SHP77 treated with DMSO at 0.1 percent for 48 hours (cell line): ENCODE measurements at regions not wholly inside any gene's neighbourhood (a gene's known extent, or its start where the extent isn't known, plus 50 kb on each side); places are given as distances from the start of the nearest gene placed in this dataset.

ENCODE experiments used
- DNase-seq: peaks from one replicate; lab custom pipeline; 2025; lab: John Stamatoyannopoulos, UW

DNA sequence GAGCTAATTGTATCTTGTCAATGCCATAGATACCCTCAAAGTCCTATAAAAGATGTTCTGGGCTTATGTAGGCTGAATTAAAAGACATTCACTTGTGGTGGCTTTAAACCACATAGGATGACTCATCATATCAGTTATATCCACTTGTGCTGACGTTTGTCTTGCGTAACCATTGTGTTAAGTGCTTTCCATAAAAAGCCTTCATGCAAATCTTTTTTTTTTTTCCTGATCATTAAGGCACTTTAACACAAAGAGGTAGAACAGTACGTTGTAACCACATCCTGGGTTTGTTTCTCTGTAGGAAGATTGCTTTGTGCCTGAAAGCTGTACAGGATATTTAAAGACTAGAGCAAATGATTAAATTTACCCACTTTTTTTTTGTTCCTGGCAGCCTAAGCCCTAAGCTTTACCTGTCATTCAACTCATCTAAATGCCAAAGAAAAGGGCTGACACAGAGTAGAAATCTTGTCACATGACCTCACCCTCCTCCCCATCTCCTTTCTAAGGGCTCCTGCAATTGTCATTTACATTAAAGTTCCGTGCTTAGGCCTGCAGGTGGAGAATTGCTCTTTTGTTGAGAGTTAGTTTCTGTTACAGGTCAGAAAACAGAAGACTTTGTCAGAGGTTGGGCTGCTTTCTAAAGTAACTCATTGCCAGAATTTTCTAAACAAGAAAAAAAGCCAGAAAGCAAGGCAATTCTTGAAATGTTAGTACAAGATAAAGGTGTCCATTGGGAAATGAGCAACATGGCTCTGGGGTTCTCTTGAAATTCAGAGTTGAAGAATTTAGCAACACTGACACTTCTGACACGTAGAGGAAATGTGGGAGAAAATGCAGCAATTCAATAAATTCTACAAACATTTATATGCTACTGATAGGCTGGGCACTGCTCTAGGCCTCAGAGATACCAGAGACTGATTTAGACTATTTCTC lies 555.6 kb downstream of the PPARGC1A start:
- peak; percentile 78 for DNase-seq

DNA sequence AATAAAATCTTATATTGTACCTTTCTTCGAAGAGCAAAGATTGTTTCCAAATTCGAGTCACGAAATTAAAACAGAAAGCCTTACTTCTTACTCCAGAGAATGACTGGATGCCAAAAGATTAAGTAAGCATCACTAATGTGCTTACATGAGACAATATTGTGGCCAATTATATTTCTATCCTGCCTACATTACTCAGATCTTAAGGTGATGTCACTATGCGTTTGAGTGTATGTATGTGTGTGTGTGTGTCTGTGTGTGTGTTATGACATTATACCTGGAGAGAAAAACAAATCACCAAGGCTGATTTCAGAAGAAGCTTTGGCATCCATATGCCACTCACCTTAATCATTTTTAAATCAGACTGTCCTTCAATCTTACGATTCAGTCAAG lies 556.3 kb downstream of the PPARGC1A start:
- DNase-seq: no peak

DNA sequence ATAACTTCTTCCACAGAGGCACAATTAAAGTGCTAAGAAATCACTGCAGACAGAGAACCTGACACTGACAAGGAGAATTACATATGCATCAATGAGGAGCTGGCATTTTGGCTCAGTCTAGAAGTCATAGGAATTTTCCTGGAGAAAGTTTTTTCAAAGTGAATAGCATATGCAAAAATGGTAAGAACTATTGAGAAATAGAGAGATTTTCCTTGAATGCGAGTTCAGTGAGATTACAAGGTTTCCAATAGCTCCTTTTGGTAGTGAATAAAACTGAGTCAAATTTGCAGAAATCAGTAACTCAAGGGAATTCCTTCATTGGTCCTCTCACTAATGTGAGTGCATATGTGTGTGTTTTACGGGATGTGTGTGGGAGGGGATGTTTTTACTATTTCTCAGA lies 557.5 kb downstream of the PPARGC1A start:
- DNase-seq: no peak

DNA sequence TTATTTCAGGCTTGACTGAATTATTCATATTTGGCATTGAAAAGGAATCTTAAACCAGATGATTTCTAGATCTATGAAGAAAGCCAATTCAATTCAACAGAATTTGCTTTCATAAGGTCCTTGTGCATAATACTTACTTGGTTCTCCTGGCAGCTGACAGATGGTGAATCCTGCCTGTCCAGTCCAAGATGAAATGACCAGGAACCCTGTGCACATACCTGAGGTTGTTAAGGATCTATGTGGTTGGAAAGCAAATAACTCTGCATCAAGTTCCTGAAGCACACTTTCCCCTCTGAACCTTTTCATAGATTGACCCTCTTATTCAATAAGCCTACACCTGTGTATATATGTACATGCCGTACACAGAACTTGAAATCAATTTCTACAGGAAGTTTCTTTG lies 562.7 kb downstream of the PPARGC1A start:
- DNase-seq: no peak

DNA sequence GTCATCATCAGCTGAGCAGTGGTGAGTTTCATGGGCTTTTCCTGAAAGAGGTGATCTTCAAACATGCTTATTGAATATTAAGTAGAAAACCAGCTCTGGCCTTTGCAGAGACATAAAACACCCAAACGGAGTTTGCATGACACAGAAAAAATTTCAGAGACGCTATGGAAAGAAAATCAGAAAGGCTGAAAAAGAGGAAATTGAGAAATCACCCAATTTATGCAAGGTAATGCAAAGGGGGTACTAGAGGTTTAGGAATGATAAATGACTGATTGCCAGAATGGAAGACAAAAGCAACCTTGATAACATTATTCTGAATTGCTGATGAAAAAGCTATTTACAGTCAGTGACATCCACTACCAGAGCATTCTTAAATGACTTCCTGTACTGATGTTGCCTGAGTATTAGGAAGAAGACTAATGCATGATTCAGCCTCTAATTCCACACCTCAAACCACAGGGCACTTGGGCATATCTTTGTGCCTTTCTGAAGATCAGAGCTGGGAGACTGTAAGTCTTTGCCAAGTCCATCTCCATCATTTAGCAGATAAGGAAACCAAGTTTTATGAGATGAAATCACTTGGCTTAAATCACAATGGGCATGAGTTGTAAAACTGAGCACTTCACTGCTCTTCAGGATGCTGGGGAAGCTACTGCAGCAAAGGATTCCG lies 565.7 kb downstream of the PPARGC1A start:
- DNase-seq: no peak

DNA sequence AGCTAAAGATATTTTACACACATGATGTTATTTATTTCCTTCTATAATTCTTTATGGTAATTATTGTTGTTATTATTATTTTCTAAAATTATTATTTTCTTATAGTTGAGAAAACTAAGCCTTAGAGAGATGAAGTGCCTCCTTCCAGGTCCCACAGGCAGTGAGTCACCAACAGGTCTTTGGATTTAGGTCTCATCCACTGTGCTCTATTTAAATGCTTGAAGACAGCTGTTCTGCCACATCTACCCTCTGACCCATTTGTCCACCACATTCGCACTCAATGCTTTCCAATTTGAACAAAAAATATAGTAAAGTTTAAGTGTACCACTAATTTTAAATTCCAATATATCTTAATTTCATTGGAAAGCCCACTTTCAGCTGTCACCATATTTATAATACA lies 566.4 kb downstream of the PPARGC1A start:
- DNase-seq: no peak

DNA sequence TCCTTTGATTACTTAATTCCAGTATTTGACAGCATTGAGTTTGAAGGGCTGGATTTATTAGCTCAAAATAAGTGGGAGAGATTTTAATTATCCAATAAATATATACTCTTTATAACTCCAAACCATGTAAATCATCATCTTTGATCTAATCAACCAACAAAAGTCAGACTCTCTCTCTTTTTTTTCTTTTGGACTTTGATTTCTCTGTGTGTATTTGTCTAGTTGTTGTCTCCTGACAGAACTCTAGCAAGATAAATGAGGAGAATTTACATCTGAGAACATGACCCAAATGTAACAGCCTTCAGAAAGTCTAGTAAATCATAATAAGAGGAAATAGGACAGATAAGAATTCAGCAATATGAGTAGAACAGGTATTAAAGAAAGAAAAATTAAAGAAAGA lies 567.1 kb downstream of the PPARGC1A start:
- DNase-seq: no peak

DNA sequence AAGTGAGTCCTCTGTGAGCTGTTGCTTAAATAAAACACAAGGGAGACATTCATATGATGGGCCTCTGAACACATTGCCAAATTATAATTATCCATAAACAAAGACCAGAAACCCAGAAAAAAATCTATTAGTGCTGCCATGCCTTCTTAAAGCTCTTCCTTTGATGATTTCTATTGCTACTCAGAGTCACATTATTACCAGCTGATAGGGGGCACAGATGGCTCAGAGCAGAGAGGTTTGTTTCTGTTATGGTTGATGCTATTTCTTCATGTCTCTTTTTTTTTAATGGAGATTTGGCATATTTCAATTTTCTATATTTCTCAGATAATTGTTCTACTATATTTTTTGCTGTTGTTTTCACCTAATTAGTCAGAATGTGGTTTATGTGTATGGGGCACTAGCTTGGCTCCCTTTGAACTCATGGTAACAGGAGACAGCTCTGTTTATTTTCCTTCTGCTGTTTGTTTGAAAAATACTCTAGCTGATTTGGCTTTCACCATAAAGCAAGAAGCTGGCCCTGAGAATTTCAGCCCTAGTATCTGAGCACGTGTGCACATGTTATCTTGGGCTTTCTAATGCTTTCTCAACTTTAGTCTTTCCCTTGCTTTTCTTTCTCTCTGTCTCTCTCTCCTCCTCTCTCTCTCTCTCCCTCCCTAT lies 568.8 kb downstream of the PPARGC1A start:
- no peak for DNase-seq

DNA sequence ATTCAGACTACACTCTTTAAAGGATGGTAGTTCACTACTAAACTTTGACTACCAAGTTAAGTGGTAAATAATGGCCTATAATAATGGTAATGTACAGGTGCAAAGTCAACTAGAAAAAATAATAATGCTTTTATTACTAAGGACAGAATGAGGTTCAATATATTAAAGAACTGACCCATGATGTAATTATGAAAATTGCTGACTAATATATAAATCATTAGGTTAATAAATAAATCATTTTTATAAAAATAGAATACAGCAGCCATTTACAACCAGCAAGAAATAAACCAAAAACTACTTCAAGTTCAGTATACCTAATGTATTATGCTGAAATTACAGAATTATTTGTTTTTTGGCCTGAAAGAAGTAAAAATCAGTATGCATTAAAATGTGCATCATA lies 577.2 kb downstream of the PPARGC1A start:
- no peak for DNase-seq

DNA sequence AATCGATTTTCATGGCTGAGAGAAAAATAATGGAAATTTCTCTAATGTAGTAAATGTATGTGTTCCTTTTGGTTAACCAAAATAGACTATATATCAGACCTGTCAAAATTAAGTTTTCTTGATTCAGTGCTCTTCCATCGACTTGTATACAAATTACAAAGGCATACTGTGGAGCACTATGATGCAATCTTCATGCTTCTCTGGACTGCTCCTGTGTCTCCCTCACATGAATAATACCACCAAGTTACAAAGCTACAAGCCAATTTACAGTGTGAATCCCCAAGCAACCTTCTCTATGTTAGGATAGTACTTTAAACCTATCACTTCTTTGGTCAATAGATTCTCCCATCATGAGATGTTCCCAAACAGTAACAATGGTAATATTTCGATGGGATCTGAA lies 577.9 kb downstream of the PPARGC1A start:
- no peak for DNase-seq

DNA sequence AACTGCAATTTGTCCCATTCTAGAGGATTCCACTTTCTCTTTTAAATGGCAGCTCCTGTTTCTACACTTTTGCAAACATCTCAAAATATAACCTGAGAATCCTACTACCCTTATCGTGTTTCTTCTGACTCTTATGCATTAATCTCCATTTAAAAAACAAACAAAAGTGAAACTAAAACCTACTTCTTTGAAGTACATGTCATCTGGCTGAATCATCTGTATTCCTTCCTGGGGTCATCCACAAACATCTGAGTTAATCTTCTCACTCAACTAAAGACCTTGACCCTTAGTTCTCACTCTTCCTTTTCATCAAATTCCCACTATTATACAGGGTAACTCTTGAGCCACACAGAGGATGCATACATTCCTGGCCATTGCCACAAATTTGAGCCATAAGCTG lies 584.8 kb downstream of the PPARGC1A start:
- no peak for DNase-seq

DNA sequence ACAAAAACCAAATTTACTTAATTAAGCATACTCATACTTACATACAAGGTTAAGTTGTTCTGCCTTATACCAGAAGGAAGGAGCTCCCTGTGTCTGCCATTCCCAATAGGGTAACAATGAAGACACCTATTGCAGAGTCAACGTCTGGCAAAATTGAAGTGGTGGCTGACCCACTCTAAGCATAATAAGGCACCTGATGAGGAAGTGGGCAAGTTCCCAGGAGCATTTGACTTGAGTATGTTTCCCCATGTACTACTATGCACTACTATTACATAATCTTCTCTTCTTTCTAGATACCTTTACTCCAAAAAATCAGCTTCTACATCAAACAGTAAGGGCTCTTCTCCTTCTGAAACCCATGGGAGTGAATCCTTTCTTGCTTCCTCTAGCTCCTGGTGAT lies 591.5 kb downstream of the PPARGC1A start:
- DNase-seq: no peak

DNA sequence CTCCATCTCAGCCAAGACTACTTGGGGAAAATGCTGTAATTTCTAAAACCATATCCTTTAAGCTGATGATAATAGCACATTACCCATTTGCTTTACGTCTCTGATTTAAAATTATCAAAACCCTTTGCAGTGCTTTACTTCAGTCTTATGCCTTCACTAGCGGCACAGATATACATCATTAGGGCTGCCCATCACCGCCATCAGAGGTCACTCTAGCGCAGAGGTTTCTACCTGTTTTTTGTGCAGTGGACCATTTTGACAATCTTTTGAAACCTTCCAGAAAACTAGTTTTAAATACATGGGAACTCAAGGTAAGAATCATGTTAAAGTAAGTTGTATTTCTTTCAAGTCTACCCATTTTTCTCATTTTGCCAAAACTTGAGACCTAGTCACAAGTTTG lies 592.5 kb downstream of the PPARGC1A start:
- no peak for DNase-seq

DNA sequence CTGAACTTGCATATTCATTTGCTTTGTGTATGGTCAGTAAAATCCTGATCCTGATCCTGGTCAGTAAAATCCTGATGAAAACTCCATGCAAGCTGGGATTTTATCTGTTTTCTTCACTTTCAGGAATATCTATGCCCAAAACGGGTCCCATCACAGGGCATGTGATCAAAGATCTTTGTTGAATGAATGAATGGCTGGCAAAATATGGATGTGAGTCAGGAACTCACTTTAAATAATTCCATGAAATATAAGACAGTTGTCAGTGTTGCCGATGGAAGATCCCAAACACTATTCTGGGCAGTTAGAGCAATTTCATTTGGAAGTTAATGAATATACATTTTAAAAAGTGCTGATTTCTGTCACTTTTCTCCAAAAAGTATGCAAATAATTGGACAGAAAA lies 598.4 kb downstream of the GBA3 start:
- DNase-seq: no peak

DNA sequence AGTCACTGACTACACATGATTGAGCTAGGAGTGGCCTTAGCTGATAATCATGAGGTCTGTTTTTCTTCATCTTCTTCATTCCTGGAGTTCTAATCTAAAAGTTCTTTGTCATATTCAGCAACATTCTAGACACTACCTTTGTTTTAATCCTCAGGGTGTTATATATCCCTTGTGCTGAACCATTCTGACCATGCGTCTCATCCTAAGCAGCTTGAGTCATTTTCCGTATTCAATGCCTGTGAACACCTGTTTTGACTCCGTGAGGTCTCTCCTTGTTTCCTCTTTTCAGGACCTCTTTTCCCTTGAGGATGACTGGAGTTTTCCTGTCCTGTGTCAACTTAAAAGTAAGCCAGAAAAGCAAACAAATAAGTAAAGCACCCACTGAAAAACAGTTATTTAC lies 597.9 kb downstream of the GBA3 start:
- DNase-seq: no peak

DNA sequence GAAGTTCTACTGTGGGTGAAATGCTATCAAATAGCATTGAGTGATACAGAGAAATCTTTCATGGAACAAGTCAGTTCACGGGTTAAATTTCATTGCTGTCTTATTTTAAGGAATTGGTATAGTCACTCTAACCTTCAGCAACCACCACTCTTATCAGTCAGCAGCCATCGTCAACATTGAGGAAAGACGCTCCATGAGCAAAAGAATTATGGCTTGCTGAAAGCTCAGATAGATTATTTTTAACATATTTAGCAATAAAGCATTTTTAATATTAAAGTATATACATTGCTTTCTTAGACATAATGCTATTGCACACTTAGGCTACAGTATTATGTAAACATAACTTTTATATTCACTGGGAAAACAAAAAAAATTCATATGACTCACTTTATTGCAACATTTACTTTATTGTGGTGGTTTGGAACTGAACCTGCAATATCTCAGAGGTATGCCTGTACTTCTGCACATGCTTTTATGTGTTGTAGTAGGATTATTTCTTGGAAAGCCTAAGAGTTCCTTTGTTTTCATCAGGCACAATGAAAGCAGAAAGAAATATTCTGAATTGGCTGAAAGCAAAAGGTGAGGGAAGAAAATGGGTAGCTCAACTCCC lies 586.7 kb downstream of the GBA3 start:
- no peak for DNase-seq

DNA sequence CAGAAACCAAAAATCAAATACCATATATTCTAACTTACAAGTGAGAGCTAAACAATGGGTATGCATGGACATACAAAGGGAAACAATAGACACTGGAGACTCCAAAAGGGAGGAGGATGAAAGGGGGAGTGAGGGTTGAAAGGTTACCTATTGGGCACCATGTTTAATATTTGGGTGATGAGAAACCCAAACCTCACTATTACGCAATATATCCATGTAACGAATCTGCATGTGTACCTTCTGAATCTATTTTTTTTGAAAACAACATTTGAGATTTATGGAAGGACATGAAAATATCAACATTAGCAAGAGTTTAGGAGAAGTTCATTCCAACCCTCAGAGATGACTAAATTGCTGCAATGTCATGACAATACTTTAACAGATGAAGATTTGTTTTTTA lies 586.1 kb downstream of the GBA3 start:
- DNase-seq: no peak

DNA sequence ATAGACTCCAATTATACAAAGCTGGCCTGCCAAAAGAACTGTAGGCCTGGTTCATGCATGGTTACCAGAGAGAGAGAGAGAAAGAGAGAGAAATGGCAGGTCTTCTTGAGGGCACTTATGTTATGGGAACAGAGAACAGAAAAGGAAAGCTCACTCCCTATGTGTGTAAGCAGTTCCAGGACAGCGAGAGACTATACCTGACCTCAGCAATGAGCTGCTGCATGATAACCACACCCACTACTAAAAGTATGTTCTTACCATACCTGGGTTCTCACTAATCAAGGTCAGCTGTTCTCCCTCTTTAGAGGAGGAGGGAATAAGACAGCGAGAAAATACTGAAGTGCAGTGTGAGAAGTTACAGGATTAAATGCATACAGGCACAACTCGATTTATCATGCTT lies 583.3 kb downstream of the GBA3 start:
- DNase-seq: no peak

DNA sequence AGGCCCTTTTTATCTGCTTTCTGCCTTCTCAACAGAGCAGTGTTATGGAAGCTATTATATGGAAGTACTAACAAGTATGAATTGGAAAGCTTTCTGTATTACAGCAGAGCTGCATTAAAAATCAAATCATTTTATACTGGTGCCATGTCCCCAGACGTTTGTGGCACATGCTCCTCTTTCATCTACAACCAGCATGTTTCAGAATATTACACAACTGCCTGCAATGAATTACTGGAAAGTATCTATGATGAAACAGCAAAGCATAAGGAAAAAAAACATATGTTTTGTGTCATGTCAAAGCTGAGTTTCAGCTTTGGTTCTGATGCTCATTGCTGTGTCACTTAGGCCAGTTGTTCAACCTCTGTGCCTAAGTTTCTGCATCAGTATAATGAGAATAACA lies 576.8 kb downstream of the GBA3 start:
- no peak for DNase-seq

DNA sequence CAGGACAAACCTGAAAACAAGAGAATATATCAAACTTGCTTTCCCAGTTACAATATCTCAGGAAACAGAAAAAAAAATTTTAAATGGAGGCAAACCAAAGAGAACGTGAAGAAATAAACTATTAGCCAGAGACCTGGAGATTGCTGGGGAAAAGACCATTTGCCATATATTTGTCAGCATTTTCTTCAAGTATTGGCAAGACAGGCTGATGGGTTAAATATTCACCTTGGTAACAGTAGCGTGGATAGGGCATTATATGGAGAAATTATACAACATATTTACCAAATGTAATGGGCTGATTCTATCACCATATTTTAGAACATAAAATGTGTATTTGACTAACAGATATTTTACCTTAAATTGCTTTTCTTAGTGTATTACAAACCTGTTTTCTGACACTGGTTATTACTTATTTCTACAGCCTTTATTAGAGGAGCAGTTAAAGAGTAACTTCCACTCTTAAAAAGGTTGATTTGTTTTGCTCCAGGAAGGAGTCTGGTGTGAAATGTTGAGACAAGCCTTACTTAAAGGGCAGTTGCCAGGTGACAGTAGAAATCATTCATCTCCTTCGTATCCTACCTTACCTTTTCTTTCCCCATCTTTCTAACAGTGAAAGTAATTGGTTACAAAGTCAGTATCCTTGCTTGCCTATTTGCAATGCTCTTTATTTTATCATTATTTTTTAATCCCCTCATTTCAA lies 575.5 kb downstream of the GBA3 start:
- no peak for DNase-seq

DNA sequence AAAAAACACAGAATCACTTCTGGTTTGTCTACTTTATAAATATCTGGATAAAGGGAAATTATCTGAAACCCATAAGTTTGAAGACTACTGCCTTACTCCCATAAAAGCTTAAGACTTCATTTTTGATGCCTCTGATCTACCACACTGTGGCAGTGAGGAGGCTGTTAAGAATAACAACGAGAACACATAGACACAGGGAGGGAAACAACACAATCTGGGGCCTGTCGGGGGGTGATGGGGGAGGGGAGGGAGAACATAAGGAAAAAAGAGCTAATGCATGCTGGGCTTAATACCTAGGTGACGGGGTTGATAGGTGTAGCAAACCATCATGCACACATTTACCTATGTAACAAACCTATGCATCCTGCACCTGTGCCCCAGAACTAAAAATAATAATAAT lies 573.7 kb downstream of the GBA3 start:
- DNase-seq: no peak

DNA sequence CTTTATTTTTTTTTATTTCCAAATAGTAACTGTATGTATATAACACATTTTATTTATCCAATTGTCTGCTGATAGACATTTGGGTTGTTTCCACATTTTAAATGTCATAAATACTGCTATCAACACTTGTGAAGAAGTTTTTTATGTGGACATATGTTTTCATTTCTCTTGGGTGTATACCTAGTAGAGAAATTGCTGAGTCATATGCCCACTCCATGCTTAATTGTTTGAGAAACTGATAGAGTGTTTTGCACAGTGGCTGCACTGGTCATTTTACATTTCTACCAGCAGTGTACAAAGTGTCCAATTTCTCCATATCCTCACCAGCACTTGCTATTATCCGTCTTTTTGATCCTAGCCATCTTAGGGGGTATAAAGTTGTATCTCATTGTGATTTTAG lies 567.8 kb downstream of the GBA3 start:
- no peak for DNase-seq
